ENCODE measurements at regions not wholly inside any gene's neighbourhood (a gene's known extent, or its start where the extent isn't known, plus 50 kb on each side); places are given as distances from the start of the nearest gene placed in this dataset.

- H3K9me3 Mint-ChIP-seq: peaks cover 4 to 7% of the 10 kb centered on the region in 2 donors
- intact Hi-C loops (cut with micrococcal nuclease): no loop called here
These were observed 237.4 kb upstream of the UGT8 start for GRCh38 chr4:114361249-114361648.

GRCh38 chr4:114364857-114365256 lies 233.8 kb upstream of the UGT8 start:
- H3K4me3 ChIP-seq (ENCODE audit: low read length): no peak overlapping the region
- no peaks in the 10 kb centered on the region for H3K27me3 ChIP-seq (ENCODE audit: control insufficient read depth, insufficient read depth, low read length)
- WGBS (ENCODE audit: insufficient coverage): no CpG with 5 or more reads among the region's 1 CpG
- Mint-ChIP-seq H3K27me3 (ENCODE audit: low read depth in 2 of 2) (no peaks in the 10 kb centered on the region), H3K4me1 (peaks cover 0 to 4% of the 10 kb centered on the region in 2 donors), H3K9me3 (peaks cover 3 to 4% of the 10 kb centered on the region in 2 donors), H3K27ac (no peak overlapping the region), H3K4me3 (no peak overlapping the region), H3K36me3 (no peaks in the 10 kb centered on the region)
- TF ChIP-seq, protein P1, sequence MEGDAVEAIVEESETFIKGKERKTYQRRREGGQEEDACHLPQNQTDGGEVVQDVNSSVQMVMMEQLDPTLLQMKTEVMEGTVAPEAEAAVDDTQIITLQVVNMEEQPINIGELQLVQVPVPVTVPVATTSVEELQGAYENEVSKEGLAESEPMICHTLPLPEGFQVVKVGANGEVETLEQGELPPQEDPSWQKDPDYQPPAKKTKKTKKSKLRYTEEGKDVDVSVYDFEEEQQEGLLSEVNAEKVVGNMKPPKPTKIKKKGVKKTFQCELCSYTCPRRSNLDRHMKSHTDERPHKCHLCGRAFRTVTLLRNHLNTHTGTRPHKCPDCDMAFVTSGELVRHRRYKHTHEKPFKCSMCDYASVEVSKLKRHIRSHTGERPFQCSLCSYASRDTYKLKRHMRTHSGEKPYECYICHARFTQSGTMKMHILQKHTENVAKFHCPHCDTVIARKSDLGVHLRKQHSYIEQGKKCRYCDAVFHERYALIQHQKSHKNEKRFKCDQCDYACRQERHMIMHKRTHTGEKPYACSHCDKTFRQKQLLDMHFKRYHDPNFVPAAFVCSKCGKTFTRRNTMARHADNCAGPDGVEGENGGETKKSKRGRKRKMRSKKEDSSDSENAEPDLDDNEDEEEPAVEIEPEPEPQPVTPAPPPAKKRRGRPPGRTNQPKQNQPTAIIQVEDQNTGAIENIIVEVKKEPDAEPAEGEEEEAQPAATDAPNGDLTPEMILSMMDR (IDR thresholded peaks at IDR 0.05): no peak
- intact Hi-C loops (cut with micrococcal nuclease): no loop called here
- H3K9me3 ChIP-seq (ENCODE audit: control insufficient read depth, insufficient read depth, low read length): no peaks in the 10 kb centered on the region
- H3K27ac ChIP-seq (ENCODE audit: low read length): no peak overlapping the region
- ATAC-seq (no peak), DNase-seq (no peak)
- H3K4me1 ChIP-seq (ENCODE audit: control insufficient read depth, insufficient read depth, low read length): no peaks in the 10 kb centered on the region
- no peaks in the 10 kb centered on the region for H3K36me3 ChIP-seq (ENCODE audit: control insufficient read depth, insufficient read depth, low read length)

More at GRCh38 chr4:114361249-114361648, 237.4 kb upstream of the UGT8 start:
- Histone ChIP-seq H3K36me3 (ENCODE audit: control insufficient read depth, insufficient read depth, low read length) (no peaks in the 10 kb centered on the region), H3K27ac (ENCODE audit: low read length) (no peak overlapping the region), H3K9me3 (ENCODE audit: control insufficient read depth, insufficient read depth, low read length) (no peaks in the 10 kb centered on the region), H3K4me1 (ENCODE audit: control insufficient read depth, insufficient read depth, low read length) (no peaks in the 10 kb centered on the region), H3K4me3 (ENCODE audit: low read length) (no peak overlapping the region), H3K27me3 (ENCODE audit: control insufficient read depth, insufficient read depth, low read length) (no peaks in the 10 kb centered on the region)
- 57% methylated on average over 2 of the region's 3 CpGs for WGBS (ENCODE audit: insufficient coverage)
- DNase-seq (no peak), ATAC-seq (no peak)
- Mint-ChIP-seq H3K27me3 (ENCODE audit: low read depth in 2 of 2) (no peaks in the 10 kb centered on the region), H3K27ac (no peak overlapping the region), H3K4me1 (peaks cover 0 to 4% of the 10 kb centered on the region in 2 donors), H3K4me3 (no peak overlapping the region), H3K36me3 (no peaks in the 10 kb centered on the region)
- TF ChIP-seq, protein P1 (IDR thresholded peaks at IDR 0.05): no peak

DNA sequence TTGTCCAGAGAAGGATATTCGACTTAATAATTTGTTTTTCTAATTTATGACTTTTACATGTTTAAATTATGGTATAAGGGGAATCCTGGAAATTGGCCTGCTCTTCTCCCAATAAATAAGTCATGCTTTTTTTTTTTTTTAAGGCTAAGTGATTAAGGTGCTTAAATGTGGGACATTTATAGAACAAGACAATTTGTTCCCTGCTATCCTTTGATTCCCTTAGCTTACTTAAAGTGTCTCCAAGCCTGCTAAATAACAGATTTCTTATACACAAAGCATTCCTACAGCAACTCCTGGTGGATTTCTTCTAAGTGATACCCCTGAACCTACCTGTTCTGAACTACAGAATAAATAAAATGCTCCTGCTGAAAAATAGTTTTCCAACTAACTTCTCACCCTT lies 233.0 kb upstream of the UGT8 start:
- no peaks in the 10 kb centered on the region for H3K36me3 Mint-ChIP-seq
- Histone ChIP-seq H3K27me3 (ENCODE audit: control insufficient read depth, insufficient read depth, low read length) (no peaks in the 10 kb centered on the region), H3K27ac (ENCODE audit: low read length) (no peak overlapping the region), H3K4me1 (ENCODE audit: control insufficient read depth, insufficient read depth, low read length) (no peaks in the 10 kb centered on the region), H3K9me3 (ENCODE audit: control insufficient read depth, insufficient read depth, low read length) (no peaks in the 10 kb centered on the region), H3K36me3 (ENCODE audit: control insufficient read depth, insufficient read depth, low read length) (no peaks in the 10 kb centered on the region), H3K4me3 (ENCODE audit: low read length) (no peak overlapping the region)
- H3K4me3 Mint-ChIP-seq: no peak overlapping the region
- no peak overlapping the region for H3K27ac Mint-ChIP-seq
- ATAC-seq: no peak
- no peaks in the 10 kb centered on the region for H3K27me3 Mint-ChIP-seq (ENCODE audit: low read depth in 2 of 2)
- TF ChIP-seq, protein P1 (IDR thresholded peaks at IDR 0.05): no peak
- H3K4me1 Mint-ChIP-seq: peaks cover 0 to 4% of the 10 kb centered on the region in 2 donors
- peaks cover 3 to 4% of the 10 kb centered on the region in 2 donors for H3K9me3 Mint-ChIP-seq
- no CpG with 5 or more reads among the region's 1 CpG for WGBS (ENCODE audit: insufficient coverage)
- no peak for DNase-seq
- intact Hi-C loops (cut with micrococcal nuclease): no loop called here

- Histone ChIP-seq H3K9me3 (ENCODE audit: control insufficient read depth, insufficient read depth, low read length) (no peaks in the 10 kb centered on the region), H3K27me3 (ENCODE audit: control insufficient read depth, insufficient read depth, low read length) (no peaks in the 10 kb centered on the region), H3K27ac (ENCODE audit: low read length) (no peak overlapping the region), H3K4me1 (ENCODE audit: control insufficient read depth, insufficient read depth, low read length) (no peaks in the 10 kb centered on the region), H3K4me3 (ENCODE audit: low read length) (no peak overlapping the region), H3K36me3 (ENCODE audit: control insufficient read depth, insufficient read depth, low read length) (no peaks in the 10 kb centered on the region)
- Mint-ChIP-seq H3K27me3 (ENCODE audit: low read depth in 2 of 2) (no peaks in the 10 kb centered on the region), H3K36me3 (no peaks in the 10 kb centered on the region), H3K27ac (no peak overlapping the region), H3K4me1 (peaks cover 0 to under 1% of the 10 kb centered on the region in 2 donors), H3K9me3 (peaks cover 3 to 4% of the 10 kb centered on the region in 2 donors), H3K4me3 (no peak overlapping the region)
- DNase-seq (no peak), ATAC-seq (no peak)
- WGBS (ENCODE audit: insufficient coverage): 79% methylated on average over 1 of the region's 2 CpGs
- intact Hi-C loops (cut with micrococcal nuclease): no loop called here
- TF ChIP-seq, protein P1 (IDR thresholded peaks at IDR 0.05): no peak
These were observed 232.2 kb upstream of the UGT8 start for GRCh38 chr4:114366368-114366767.
